Fibroblast of the aortic adventitia (primary cell): ENCODE measurements at regions not wholly inside any gene's neighbourhood (a gene's known extent, or its start where the extent isn't known, plus 50 kb on each side); places are given as distances from the start of the nearest gene placed in this dataset.

ENCODE experiments used
- DNase-seq: peaks from one replicate; pipeline ENCODE4 v3.0.0-alpha.2; 2010; ENCODE audit warnings: low read depth
- H3K4me3 ChIP-seq: 2 replicates; pipeline ENCODE4 v1.5.1; 2011; ENCODE audit warnings: low read depth, mild to moderate bottlenecking, control low read depth, low read length, moderate library complexity
- CTCF ChIP-seq: IDR thresholded peaks from 2 replicates; pipeline ENCODE4 v1.5.1; 2011; ENCODE audit warnings: mild to moderate bottlenecking, low read length, control low read depth, inconsistent platforms; ENCODE audit not compliant: insufficient read depth

GRCh38 chr4:81635739-81636138 lies 164.0 kb upstream of the RASGEF1B start:
- no peak for DNase-seq
- no peak for TF ChIP-seq CTCF

GRCh38 chr4:81634766-81635549 lies 163.3 kb upstream of the RASGEF1B start:
- TF ChIP-seq CTCF, result no peak
- DNase-seq, result no peak
- H3K4me3 ChIP-seq, result no peak overlapping the region

More at GRCh38 chr4:81635739-81636138, 164.0 kb upstream of the RASGEF1B start:
- H3K4me3 ChIP-seq, result no peak overlapping the region

- H3K4me3 ChIP-seq, result no peak overlapping the region
- DNase-seq, result no peak
- no peak for TF ChIP-seq CTCF
Observed at GRCh38 chr4:81634165-81634564, 162.5 kb upstream of the RASGEF1B start.

GRCh38 chr4:81632581-81633299 lies 161.0 kb upstream of the RASGEF1B start:
- H3K4me3 ChIP-seq, result no peak overlapping the region
- no peak for TF ChIP-seq CTCF
- DNase-seq, result peak; percentile 33

- no peak for TF ChIP-seq CTCF
- peak; percentile 81 for DNase-seq
- no peak overlapping the region for H3K4me3 ChIP-seq
Observed at GRCh38 chr4:81631958-81632441, 160.3 kb upstream of the RASGEF1B start.

- H3K4me3 ChIP-seq, result no peak overlapping the region
- TF ChIP-seq CTCF, result no peak
- no peak for DNase-seq
Observed at GRCh38 chr4:81629366-81629765, 157.7 kb upstream of the RASGEF1B start.
